GM12878 (cell line): ENCODE measurements at regions not wholly inside any gene's neighbourhood (a gene's known extent, or its start where the extent isn't known, plus 50 kb on each side); places are given as distances from the start of the nearest gene placed in this dataset.

Experiments
- CBFB ChIP-seq: IDR thresholded peaks from 2 replicates; pipeline ENCODE4 v1.6.1; 2016; ENCODE audit warnings: antibody characterized with exemption, low read depth
- CBX3 ChIP-seq: fragments of 200-600 bp; sonication (generic); IDR thresholded peaks from 2 replicates; pipeline ENCODE4 v1.6.1; 2016; ENCODE audit warnings: low read depth, borderline replicate concordance
- CEBPB ChIP-seq, 2 experiments: fragments of 150-350 bp in 1 of 2; IDR thresholded peaks; 2 replicates each; pipeline ENCODE4 v1.6.1; 2012 to 2014; ENCODE audit warnings: low read depth in 2 of 2, low read length in 2 of 2, borderline replicate concordance in 1 of 2, inconsistent platforms in 1 of 2
- CHD4 ChIP-seq: fragments of 200-600 bp; sonication (generic); IDR thresholded peaks from 2 replicates; pipeline ENCODE4 v1.6.1; 2016; ENCODE audit warnings: mild to moderate bottlenecking
- GATAD2B ChIP-seq: fragments of 450-650 bp; conservative IDR thresholded peaks from 2 replicates; pipeline ENCODE4 v1.6.1; 2017; ENCODE audit warnings: low read depth, mild to moderate bottlenecking, moderate library complexity
- KDM1A ChIP-seq: fragments of 200-600 bp; sonication (generic); IDR thresholded peaks from 2 replicates; pipeline ENCODE4 v1.6.1; 2016; ENCODE audit warnings: borderline replicate concordance
- MYC ChIP-seq: IDR thresholded peaks from 2 replicates; pipeline ENCODE4 v1.6.1; 2011; ENCODE audit warnings: mild to moderate bottlenecking, low read length, moderate library complexity, inconsistent platforms; ENCODE audit not compliant: insufficient read depth, insufficient replicate concordance, insufficient read length, severe bottlenecking
- RAD21 ChIP-seq: IDR thresholded peaks from 2 replicates; pipeline ENCODE4 v1.6.1; 2011; ENCODE audit warnings: mild to moderate bottlenecking, low read depth, low read length, moderate library complexity; ENCODE audit not compliant: insufficient read depth
- SIN3A ChIP-seq: IDR thresholded peaks from 2 replicates; pipeline ENCODE4 v1.6.1; 2012; ENCODE audit warnings: low read depth, low read length, improper control_type of control experiment
- TF ChIP-seq, protein P1 (sequence below): IDR thresholded peaks from 2 replicates; pipeline ENCODE4 v1.6.1; 2012; ENCODE audit warnings: low read depth, low read length, improper control_type of control experiment
- TF ChIP-seq, protein P2 (sequence below): IDR thresholded peaks from 2 replicates; pipeline ENCODE4 v1.6.1; 2012; ENCODE audit warnings: low read depth, low read length, improper control_type of control experiment
- TF ChIP-seq, protein P3 (sequence below): IDR thresholded peaks from 2 replicates; pipeline ENCODE4 v1.6.1; 2012; ENCODE audit warnings: low read length, inconsistent platforms
- TF ChIP-seq, protein P4 (sequence below): IDR thresholded peaks from 2 replicates; pipeline ENCODE4 v1.6.1; 2011; ENCODE audit warnings: low read depth, mild to moderate bottlenecking, low read length, moderate library complexity, borderline replicate concordance; ENCODE audit errors: extremely low read depth
- TF ChIP-seq, protein P5 (sequence below), 3 experiments: IDR thresholded peaks in 2 of 3; conservative IDR thresholded peaks in 1 of 3; 2 replicates each; pipeline ENCODE4 v1.5.1; 2011; ENCODE audit warnings: low read depth in 3 of 3, low read length in 3 of 3, mild to moderate bottlenecking in 3 of 3, control low read depth in 2 of 3, moderate library complexity in 2 of 3, inconsistent platforms in 1 of 3, mixed read lengths in 1 of 3; ENCODE audit not compliant: control insufficient read depth in 2 of 3, insufficient read depth in 1 of 3; ENCODE audit errors: extremely low read depth in 1 of 3

DNA sequence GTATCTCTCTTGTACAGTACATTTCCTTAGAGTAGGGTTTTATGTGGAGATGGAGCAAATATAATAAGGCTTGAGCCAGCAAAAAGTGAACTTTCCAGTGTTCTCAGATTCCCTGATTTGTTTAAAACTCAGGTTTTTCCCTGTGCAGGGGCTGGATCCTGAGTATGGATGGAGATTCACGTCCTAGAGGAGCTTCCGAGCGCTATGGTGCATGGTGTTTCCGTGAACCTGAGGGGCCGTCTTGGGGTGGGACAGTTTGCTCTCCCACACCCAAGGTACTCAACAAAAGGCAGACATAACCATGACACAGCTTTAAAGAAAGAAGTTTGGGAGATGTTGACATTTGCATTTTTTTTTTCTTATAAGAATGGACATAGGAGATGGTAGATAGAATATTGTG lies 122.5 kb downstream of the SEC23IP start:
- TF ChIP-seq, protein P1, sequence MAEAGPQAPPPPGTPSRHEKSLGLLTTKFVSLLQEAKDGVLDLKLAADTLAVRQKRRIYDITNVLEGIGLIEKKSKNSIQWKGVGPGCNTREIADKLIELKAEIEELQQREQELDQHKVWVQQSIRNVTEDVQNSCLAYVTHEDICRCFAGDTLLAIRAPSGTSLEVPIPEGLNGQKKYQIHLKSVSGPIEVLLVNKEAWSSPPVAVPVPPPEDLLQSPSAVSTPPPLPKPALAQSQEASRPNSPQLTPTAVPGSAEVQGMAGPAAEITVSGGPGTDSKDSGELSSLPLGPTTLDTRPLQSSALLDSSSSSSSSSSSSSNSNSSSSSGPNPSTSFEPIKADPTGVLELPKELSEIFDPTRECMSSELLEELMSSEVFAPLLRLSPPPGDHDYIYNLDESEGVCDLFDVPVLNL = no peak
- TF ChIP-seq RAD21 = no peak
- TF ChIP-seq SIN3A = no peak
- TF ChIP-seq, protein P2, sequence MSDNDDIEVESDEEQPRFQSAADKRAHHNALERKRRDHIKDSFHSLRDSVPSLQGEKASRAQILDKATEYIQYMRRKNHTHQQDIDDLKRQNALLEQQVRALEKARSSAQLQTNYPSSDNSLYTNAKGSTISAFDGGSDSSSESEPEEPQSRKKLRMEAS = no peak
- no peak for TF ChIP-seq MYC
- TF ChIP-seq CHD4 = no peak
- TF ChIP-seq KDM1A = no peak
- TF ChIP-seq, protein P3, sequence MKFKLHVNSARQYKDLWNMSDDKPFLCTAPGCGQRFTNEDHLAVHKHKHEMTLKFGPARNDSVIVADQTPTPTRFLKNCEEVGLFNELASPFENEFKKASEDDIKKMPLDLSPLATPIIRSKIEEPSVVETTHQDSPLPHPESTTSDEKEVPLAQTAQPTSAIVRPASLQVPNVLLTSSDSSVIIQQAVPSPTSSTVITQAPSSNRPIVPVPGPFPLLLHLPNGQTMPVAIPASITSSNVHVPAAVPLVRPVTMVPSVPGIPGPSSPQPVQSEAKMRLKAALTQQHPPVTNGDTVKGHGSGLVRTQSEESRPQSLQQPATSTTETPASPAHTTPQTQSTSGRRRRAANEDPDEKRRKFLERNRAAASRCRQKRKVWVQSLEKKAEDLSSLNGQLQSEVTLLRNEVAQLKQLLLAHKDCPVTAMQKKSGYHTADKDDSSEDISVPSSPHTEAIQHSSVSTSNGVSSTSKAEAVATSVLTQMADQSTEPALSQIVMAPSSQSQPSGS = no peak
- TF ChIP-seq GATAD2B = no peak
- no peak for TF ChIP-seq CBX3
- no peak for TF ChIP-seq CBFB
- TF ChIP-seq, protein P4, sequence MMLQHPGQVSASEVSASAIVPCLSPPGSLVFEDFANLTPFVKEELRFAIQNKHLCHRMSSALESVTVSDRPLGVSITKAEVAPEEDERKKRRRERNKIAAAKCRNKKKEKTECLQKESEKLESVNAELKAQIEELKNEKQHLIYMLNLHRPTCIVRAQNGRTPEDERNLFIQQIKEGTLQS = no peak
- TF ChIP-seq, protein P5, sequence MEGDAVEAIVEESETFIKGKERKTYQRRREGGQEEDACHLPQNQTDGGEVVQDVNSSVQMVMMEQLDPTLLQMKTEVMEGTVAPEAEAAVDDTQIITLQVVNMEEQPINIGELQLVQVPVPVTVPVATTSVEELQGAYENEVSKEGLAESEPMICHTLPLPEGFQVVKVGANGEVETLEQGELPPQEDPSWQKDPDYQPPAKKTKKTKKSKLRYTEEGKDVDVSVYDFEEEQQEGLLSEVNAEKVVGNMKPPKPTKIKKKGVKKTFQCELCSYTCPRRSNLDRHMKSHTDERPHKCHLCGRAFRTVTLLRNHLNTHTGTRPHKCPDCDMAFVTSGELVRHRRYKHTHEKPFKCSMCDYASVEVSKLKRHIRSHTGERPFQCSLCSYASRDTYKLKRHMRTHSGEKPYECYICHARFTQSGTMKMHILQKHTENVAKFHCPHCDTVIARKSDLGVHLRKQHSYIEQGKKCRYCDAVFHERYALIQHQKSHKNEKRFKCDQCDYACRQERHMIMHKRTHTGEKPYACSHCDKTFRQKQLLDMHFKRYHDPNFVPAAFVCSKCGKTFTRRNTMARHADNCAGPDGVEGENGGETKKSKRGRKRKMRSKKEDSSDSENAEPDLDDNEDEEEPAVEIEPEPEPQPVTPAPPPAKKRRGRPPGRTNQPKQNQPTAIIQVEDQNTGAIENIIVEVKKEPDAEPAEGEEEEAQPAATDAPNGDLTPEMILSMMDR (IDR thresholded peaks at IDR 0.05 in 2 of 3, conservative IDR thresholded peaks at IDR 0.05 in 1 of 3; ENCODE audit: control insufficient read depth in 2 of 3, extremely low read depth in 1 of 3, insufficient read depth in 1 of 3, low read depth in 3 of 3, low read length in 3 of 3) = no peak
- TF ChIP-seq CEBPB (IDR thresholded peaks at IDR 0.05; ENCODE audit: borderline replicate concordance in 1 of 2, low read depth in 2 of 2, low read length in 2 of 2) = no peak
